GM04503 (cell line): ENCODE measurements at regions not wholly inside any gene's neighbourhood (a gene's known extent, or its start where the extent isn't known, plus 50 kb on each side); places are given as distances from the start of the nearest gene placed in this dataset.
"Not testable (repeated sequence)": the region's sequence is repeated elsewhere in the genome, so short reads cannot be mapped to it uniquely, and the experiment has no call there.

Source experiments
- DNase-seq: peaks from one replicate; pipeline ENCODE4 v3.0.0-alpha.2; 2012; ENCODE audit warnings: low read depth

- DNase-seq: no peak
Measured at GRCh38 chr5:82754036-82754746, 323.0 kb downstream of the TMEM167A start.

DNA sequence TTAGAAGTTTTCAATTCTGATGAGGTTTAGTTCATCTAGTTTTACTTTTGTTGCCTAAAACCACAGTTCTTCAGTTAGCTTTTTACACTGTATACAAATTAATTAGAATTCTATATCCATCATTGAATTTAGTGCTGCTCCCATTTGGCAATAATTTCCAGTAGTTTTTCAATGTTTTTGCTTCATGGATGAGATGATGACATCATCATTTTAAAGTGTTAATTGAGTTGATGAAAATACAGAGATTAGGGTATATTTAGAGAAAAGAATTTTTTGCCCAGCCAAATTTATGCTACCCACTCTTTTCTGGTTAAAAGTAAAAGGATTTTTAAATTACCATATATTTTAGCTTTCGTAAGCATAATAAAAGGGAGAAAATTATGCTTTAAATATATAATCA is 323.8 kb downstream of the TMEM167A start:
- DNase-seq: no peak

GRCh38 chr5:82749461-82749820 is 327.8 kb downstream of the TMEM167A start:
- no peak for DNase-seq

GRCh38 chr5:82748688-82749460 is 328.3 kb downstream of the TMEM167A start:
- DNase-seq: no peak

DNA sequence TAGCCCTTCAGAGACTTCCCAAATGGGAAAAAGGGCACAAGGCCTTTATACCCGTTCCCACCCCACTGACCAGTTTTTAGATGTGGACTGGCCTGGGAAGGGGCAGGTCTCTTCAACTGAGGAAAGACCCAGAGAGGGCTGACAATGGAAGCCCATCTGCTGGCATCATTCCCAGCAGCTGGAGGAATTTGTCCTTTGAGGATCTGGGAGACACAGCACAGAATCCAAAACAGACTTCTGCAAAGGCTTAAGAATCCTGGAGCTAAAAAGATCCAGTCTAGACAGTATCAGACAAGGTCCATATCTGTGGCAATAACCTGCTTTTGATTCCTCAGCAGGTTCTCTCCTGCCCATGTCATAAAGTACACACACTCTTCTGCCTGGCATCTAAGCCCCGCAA is 329.2 kb downstream of the TMEM167A start:
- DNase-seq: no peak

GRCh38 chr5:82745016-82745415 is 332.2 kb downstream of the TMEM167A start:
- no peak for DNase-seq

DNA sequence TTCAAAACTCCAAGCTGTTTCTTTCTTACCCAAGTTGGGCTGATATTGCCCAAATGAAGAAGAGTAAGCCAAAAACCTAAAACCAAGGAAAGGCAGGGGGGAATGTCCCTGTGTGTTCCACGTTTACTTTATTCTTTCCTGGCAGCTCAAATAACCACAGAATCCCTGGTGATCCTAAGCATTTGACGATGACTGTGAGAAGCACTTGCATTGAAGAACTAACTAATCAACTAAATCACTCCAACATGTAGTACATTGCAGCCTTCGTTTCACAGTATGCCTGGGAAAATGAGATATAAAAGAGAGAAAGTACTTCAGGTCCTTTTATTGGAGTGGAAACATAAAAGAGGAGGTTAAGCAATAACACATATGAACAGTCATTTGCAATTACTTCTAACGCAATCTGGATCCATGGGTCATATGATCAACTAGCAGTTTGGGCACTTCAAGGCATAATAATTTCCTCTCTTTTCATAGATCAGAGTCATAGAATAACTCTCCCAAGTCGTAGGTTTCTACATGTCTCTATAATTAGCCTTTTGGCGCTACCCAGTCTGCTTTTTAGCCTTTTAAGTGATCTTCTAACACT is 338.4 kb downstream of the TMEM167A start:
- no peak for DNase-seq

DNA sequence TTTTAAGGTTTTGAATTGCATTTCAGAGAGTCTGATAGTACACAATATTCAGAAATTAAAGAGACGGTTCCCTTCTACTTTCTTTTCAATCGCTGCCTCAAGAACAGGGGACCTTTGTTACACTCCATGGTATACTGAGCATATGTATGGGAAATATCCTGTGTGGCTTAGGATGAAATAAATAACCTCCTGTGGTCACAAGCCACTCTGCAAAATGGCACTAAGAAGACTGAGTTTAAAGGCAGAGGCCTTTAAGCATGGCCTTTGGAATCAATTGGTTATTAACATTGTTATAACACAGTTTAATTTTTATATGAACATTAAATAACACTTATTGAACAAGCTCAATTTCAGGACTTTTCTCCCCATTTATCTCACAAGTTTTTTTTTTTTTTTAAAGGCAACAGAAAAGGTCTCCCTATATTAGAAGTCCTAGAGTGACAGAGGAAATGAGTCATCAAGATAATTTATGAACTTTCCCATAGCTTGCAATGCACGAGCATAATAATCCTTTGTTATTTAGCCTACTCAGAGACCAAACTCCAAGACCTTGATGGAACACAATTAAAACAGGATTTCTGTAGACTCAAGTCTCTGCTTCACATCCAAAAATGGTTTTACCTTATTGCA is 341.9 kb downstream of the TMEM167A start:
- no peak for DNase-seq

DNA sequence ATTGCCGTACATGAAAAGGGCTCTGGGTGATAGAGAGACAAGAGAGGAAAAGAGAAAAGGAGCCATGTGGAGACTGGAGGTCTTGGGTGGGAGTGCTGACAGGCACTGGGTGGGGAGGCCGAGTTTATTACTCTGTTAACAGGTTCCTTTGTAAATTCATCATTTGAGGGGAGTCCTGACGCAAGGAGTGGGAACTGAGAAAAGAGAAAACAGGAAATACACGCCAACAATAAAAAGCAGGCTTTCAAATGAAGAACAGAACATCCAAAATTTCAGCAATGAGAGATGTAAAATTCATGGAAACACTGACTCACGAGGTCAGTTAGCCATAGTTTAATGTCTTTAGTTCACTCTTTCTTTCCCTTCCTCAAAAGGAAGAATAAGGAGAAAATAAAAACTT is 342.8 kb downstream of the TMEM167A start:
- DNase-seq: no peak

DNA sequence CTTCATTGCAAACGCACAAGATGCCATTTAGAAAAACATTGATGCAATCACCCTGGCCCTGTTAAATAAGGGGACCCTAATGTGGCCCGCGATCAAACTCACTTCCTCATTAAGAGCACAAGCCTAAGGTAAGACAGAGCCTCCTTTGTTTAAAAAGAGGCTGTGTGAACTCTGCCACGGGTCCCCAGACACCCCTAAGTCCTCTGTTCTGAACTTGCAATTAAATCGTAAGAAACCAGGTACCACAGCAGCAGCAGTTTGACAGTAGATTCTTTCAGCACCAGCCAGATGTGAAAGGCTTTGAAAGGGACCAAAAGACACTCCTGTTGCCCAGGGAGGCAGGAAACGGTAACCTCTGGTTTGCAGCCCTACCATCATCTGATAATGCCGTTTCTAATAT is 346.3 kb downstream of the TMEM167A start:
- DNase-seq: no peak

DNA sequence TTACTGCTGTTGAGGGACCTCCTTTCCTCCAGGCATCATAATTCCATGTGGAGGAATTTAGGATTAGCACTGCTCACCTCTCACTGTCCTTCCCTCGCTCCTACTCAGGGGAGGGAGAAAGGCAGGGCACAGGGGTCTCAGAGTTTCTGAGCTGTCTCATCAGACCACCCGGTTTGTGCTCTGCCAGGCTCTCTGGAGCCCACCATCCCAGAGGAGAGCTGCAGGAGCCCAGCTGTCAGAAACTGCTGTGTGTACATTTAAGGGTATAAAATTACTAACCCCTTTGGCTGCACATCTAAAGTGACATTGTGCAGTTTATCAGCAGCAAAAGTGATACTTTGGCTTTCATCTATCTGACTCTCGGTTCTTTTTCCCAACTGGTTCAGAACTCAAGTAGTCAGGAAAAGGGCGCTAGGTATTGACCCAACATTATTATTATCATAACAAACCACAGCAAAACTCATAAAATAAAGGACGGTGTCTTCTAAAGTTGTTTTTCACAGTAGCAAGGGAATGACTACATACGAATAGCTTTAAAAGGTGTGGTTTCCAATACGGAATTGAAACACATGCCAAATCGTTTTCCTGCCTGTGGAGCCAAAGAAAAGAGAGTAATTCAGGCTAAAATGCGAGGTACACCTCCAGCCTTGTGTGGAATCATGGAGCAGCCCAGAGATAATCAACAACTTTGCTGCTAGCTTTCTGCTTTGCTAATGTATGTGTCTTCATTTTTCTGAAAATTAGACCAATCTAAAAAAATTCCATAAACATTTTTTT is 348.1 kb downstream of the TMEM167A start:
- no peak for DNase-seq

DNA sequence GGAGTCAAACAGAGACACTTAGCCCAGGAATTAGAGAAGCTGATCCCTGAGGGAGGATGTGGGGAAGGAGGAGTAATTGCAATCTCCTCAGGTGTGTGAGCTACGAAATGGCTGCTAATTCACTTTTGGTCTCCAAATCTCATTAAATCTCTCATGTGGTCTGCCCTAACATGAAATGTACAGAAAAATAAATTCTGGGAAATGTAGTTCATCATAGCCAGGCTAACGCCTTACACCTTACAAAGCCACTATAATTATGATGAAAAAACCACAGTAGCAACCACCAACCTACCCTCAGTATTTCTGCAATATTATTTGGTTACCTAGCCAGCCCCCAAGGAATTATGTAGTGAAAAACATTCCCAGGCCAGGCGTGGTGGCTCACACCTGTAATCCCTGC is 354.0 kb downstream of the TMEM167A start:
- no peak for DNase-seq

- DNase-seq: no peak
Measured at GRCh38 chr5:82721087-82721410, 356.1 kb downstream of the TMEM167A start.

GRCh38 chr5:82720213-82721086 is 356.7 kb downstream of the TMEM167A start:
- no peak for DNase-seq

DNA sequence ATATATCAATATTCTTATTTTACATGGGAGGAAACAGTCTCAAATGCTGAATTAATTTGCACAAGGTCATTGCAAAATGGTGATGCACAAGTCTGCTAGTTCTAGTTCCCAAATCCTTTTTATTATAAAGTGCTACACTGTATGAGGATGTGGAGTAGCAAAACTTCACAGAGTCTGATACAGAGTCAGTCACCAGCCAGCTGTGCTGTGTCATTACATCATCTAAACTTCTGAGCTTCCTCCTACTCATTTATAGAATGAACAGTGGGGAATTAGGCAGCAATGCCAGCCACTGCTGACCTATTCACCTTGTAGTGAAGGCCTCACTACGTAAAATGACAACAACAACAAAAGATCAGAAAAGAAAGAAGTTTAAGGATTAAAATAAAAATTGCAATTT is 357.8 kb downstream of the TMEM167A start:
- no peak for DNase-seq

- DNase-seq: no peak
Measured at GRCh38 chr5:82717738-82718137, 359.5 kb downstream of the TMEM167A start.

- not testable (repeated sequence) for DNase-seq
Measured at GRCh38 chr5:82714732-82715131, 362.5 kb downstream of the TMEM167A start.

GRCh38 chr5:82713811-82714210 is 363.4 kb downstream of the TMEM167A start:
- no peak for DNase-seq

GRCh38 chr5:82707741-82708140 is 369.5 kb downstream of the TMEM167A start:
- no peak for DNase-seq

DNA sequence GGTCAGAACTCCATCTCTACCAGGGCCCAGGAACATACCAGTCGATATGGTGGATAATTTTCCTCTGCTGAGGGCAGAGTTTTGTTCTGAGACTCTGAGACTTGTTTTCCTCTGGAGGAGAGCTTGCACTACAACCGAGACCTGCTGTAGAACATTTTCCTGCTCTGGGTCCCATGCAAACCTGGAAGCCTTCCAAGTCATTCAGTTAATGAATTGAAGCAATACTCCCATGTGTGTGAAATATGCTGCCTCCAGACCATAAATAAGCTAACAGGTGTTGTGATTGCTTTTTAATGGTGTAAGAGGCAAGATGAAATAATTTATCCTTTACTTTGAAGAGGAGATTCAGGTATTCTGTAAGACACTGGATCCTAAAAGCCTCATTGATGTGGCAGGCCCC is 372.8 kb downstream of the TMEM167A start:
- no peak for DNase-seq

DNA sequence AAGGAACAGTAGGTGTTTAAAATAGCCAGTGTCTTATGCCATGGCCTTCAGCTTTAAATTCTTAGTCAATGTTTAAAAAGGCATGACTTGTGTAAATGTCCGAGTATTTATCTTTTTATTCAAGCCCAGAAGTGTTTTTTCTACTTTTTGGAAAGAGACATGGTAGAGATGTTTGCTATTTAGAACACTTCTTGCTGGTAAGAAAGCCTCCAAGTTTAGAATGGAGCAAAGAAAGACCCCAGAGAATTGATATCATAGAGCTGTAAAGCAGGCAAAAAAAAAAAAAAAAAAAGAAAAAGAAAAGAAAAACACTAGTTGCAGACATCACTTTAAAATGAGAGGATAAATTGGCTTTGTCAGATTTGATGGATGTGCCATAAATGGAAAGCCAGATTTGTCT is 375.1 kb downstream of the TMEM167A start:
- DNase-seq: no peak
